Bronchial epithelial cell (primary cell): ENCODE measurements at regions not wholly inside any gene's neighbourhood (a gene's known extent, or its start where the extent isn't known, plus 50 kb on each side); places are given as distances from the start of the nearest gene placed in this dataset.

Experiments used
- DNase-seq: peaks from one replicate; pipeline ENCODE4 v3.0.0-alpha.2; 2010; ENCODE audit warnings: low read depth
- FAIRE-seq: peaks from 2 replicates; lab custom pipeline; 2011; peaks lifted over from hg19 to GRCh38; lab: Jason Lieb, UNC
- H3K27me3 ChIP-seq: 2 replicates; pipeline ENCODE4 v1.5.1; 2011; ENCODE audit warnings: low read length; ENCODE audit not compliant: control insufficient read depth, insufficient read depth
- H3K36me3 ChIP-seq: 2 replicates; pipeline ENCODE4 v1.5.1; 2011; ENCODE audit warnings: low read length; ENCODE audit not compliant: control insufficient read depth, insufficient read depth
- H3K4me3 ChIP-seq: 2 replicates; pipeline ENCODE4 v1.5.1; 2011; ENCODE audit warnings: mild to moderate bottlenecking, low read depth, low read length, control low read depth
- CTCF ChIP-seq: IDR thresholded peaks from 2 replicates; pipeline ENCODE4 v1.5.1; 2011; ENCODE audit warnings: mild to moderate bottlenecking, moderate library complexity, low read length, control low read depth, inconsistent platforms; ENCODE audit not compliant: insufficient read depth, severe bottlenecking

- no peak for FAIRE-seq
- Histone ChIP-seq H3K27me3 (peaks cover 3% of the 10 kb centered on the region), H3K36me3 (no peaks in the 10 kb centered on the region)
These were observed 99.0 kb upstream of the NEO1 start for GRCh38 chr15:72953306-72953705.

DNA sequence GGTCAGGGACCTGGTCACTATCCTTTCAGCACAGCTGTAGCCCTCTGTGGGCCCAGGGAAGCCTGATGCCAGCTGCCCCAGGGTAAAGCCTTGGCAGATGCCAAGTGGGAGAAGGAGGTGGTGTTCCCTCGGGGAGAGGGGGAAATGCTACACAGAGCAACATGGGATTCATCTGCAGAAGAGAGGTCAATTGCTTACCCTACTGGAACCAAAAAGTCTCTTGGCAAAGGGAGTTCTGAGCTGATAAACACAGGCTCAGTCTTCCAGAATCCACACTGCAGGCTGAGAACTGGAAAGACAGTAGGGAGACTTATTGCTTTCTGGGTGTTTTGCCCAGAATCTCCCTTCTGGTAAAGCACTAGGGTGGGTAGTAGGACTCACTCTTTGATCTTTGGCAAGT, 100.1 kb upstream of the NEO1 start:
- no peak overlapping the region for H3K4me3 ChIP-seq
- peaks cover 3% of the 10 kb centered on the region for H3K27me3 ChIP-seq
- no peak for TF ChIP-seq CTCF
- no peaks in the 10 kb centered on the region for H3K36me3 ChIP-seq
- DNase-seq (no peak), FAIRE-seq (no peak)

More at GRCh38 chr15:72953306-72953705, 99.0 kb upstream of the NEO1 start:
- TF ChIP-seq CTCF: no peak
- no peak overlapping the region for H3K4me3 ChIP-seq
- DNase-seq: no peak

DNA sequence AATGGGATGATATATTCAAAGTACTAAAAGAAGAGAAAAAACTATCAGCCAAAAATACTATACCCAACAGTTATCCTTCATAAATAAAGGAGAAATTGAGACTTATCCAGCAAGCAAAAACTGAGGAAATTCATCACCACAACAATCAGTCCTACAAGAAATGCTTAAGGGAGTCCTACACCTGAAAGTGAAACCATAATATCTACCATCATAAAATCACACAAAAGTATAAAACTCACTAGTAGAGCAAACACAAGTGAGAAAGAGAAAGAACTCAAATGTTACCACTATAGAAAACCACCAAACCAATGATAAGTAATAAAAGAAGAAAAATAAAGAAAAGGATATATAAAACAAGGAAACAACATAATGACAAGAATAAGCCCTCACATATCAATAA, 103.6 kb upstream of the NEO1 start:
- TF ChIP-seq CTCF: no peak
- Histone ChIP-seq H3K27me3 (peaks cover 3% of the 10 kb centered on the region), H3K36me3 (no peaks in the 10 kb centered on the region), H3K4me3 (no peak overlapping the region)
- FAIRE-seq: no peak
- DNase-seq: no peak

- FAIRE-seq (no peak), DNase-seq (no peak)
- Histone ChIP-seq H3K4me3 (no peak overlapping the region), H3K27me3 (peaks cover 3% of the 10 kb centered on the region), H3K36me3 (no peaks in the 10 kb centered on the region)
- no peak for TF ChIP-seq CTCF
These were observed 104.6 kb upstream of the NEO1 start for GRCh38 chr15:72947709-72948108.

DNA sequence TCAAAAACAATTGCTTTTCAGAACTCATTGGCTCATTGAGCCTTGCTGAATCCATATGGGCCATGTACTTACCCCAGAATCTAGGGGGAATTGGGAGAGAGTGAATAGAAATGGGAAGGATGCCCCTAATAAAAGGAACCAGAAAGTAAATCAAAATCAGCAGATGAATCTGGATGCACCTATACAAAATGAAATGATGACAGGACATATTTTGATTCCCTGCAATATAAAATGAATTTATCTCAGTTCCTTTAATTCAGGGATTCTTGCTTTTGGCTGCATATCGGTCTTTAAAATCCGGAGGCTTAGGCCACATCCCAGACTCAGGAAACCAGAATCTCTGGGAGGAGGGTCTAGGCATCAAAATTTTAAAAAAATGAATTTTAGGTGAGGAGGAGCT, 107.7 kb upstream of the NEO1 start:
- Histone ChIP-seq H3K4me3 (no peak overlapping the region), H3K36me3 (no peaks in the 10 kb centered on the region), H3K27me3 (peaks cover 3% of the 10 kb centered on the region)
- TF ChIP-seq CTCF: no peak
- FAIRE-seq (no peak), DNase-seq (no peak)

GRCh38 chr15:72940229-72940622, 112.0 kb upstream of the NEO1 start:
- no peak overlapping the region for H3K4me3 ChIP-seq
- H3K36me3 ChIP-seq: no peaks in the 10 kb centered on the region
- DNase-seq (no peak), FAIRE-seq (peak; percentile 55)
- H3K27me3 ChIP-seq: peaks cover 3% of the 10 kb centered on the region
- TF ChIP-seq CTCF: no peak
